OCI-LY3 (cell line): ENCODE measurements at regions not wholly inside any gene's neighbourhood (a gene's known extent, or its start where the extent isn't known, plus 50 kb on each side); places are given as distances from the start of the nearest gene placed in this dataset.

Source experiments
- H2AFZ ChIP-seq: fragments of 200-600, 300-600 bp; shearing (Covaris generic); 2 replicates; pipeline ENCODE4 v1.6.0; 2014; ENCODE audit warnings: antibody characterized with exemption, low read depth, low read length
- H3K27ac ChIP-seq: fragments of 200-600, 300-600 bp; sonication (generic); 2 replicates; pipeline ENCODE4 v1.5.1; 2014; ENCODE audit warnings: mild to moderate bottlenecking, low read length, moderate library complexity, mixed read lengths
- H3K27me3 ChIP-seq: fragments of 200-600, 300-600 bp; sonication (generic); 2 replicates; pipeline ENCODE4 v1.6.1; 2014; ENCODE audit warnings: low read depth, low read length, mixed read lengths
- H3K36me3 ChIP-seq: fragments of 200-600, 300-600 bp; sonication (generic); replicated peaks from 2 replicates; pipeline ENCODE3; 2014; ENCODE audit warnings: low read depth, low read length, mixed read lengths
- H3K4me1 ChIP-seq: fragments of 300-600, 200-600 bp; sonication (generic); 2 replicates; pipeline ENCODE4 v1.6.1; 2014; ENCODE audit warnings: low read length, mixed read lengths
- H3K4me2 ChIP-seq: fragments of 200-600, 300-600 bp; sonication (generic); 2 replicates; pipeline ENCODE4 v1.6.1; 2014; ENCODE audit warnings: low read length, mixed read lengths
- H3K4me3 ChIP-seq: fragments of 300-600, 200-600 bp; sonication (generic); 2 replicates; pipeline ENCODE4 v1.5.1; 2014; ENCODE audit warnings: antibody characterized with exemption, mild to moderate bottlenecking, low read length, moderate library complexity
- H3K79me2 ChIP-seq: fragments of 300-600, 200-600 bp; shearing (Covaris generic); 2 replicates; pipeline ENCODE4 v1.6.1; 2014; ENCODE audit warnings: mild to moderate bottlenecking, low read length, mixed read lengths
- H3K9ac ChIP-seq: fragments of 300-600, 200-600 bp; shearing (Covaris generic); 2 replicates; pipeline ENCODE4 v1.6.0; 2014; ENCODE audit warnings: mild to moderate bottlenecking, low read length, moderate library complexity
- H3K9me3 ChIP-seq: fragments of 200-600, 300-600 bp; shearing (Covaris generic); 2 replicates; pipeline ENCODE4 v1.6.1; 2014; ENCODE audit warnings: low read length, mixed read lengths; ENCODE audit not compliant: insufficient read depth
- H4K20me1 ChIP-seq: fragments of 200-600, 300-600 bp; sonication (generic); 2 replicates; pipeline ENCODE4 v1.6.1; 2016; ENCODE audit warnings: low read length, mixed read lengths; ENCODE audit not compliant: insufficient read depth
- EZH2phosphoT487 ChIP-seq: fragments of 200-600 bp; shearing (Covaris generic); IDR thresholded peaks from 2 replicates; pipeline ENCODE4 v1.6.1; 2018; ENCODE audit warnings: antibody characterized with exemption, mixed run types, low read depth
- TF ChIP-seq, protein P1 (sequence below): fragments of 200-600, 300-600 bp; sonication (generic); IDR thresholded peaks from 2 replicates; pipeline ENCODE4 v1.5.1; 2014; ENCODE audit warnings: antibody characterized with exemption, low read length, low read depth

DNA sequence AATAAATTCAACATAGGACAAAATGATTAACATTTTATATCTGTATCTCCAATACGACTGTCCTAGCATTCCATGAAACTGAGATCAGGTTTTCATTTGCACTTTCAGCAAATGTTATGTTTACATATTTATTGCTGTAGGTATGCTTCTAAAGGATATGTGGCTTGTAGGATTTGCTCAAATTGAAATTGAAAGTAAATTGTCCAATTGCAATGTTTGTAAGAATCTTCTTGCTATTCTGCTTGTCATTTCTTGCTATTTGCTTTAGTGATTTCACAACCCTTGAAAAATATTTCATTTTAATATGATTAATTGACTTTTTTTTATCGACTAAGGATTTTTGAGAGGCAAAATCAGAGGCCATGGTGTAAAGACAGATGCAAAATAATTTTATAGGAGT is 904.2 kb upstream of the RAG2 start:
- Histone ChIP-seq H3K27me3 (peaks cover 62% of the 10 kb centered on the region), H3K4me3 (no peak overlapping the region), H3K36me3 (no peaks in the 10 kb centered on the region), H3K4me1 (peaks cover 27% of the 10 kb centered on the region), H3K27ac (no peak overlapping the region), H3K4me2 (no peak overlapping the region), H3K9me3 (no peaks in the 10 kb centered on the region), H4K20me1 (peaks cover 8% of the 10 kb centered on the region; the same call in 1 of the 2 replicates), H3K9ac (no peak overlapping the region), H3K79me2 (no peaks in the 10 kb centered on the region), H2AFZ (no peak overlapping the region)
- TF ChIP-seq, protein P1, sequence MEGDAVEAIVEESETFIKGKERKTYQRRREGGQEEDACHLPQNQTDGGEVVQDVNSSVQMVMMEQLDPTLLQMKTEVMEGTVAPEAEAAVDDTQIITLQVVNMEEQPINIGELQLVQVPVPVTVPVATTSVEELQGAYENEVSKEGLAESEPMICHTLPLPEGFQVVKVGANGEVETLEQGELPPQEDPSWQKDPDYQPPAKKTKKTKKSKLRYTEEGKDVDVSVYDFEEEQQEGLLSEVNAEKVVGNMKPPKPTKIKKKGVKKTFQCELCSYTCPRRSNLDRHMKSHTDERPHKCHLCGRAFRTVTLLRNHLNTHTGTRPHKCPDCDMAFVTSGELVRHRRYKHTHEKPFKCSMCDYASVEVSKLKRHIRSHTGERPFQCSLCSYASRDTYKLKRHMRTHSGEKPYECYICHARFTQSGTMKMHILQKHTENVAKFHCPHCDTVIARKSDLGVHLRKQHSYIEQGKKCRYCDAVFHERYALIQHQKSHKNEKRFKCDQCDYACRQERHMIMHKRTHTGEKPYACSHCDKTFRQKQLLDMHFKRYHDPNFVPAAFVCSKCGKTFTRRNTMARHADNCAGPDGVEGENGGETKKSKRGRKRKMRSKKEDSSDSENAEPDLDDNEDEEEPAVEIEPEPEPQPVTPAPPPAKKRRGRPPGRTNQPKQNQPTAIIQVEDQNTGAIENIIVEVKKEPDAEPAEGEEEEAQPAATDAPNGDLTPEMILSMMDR, result no peak
- no peak for TF ChIP-seq EZH2phosphoT487

DNA sequence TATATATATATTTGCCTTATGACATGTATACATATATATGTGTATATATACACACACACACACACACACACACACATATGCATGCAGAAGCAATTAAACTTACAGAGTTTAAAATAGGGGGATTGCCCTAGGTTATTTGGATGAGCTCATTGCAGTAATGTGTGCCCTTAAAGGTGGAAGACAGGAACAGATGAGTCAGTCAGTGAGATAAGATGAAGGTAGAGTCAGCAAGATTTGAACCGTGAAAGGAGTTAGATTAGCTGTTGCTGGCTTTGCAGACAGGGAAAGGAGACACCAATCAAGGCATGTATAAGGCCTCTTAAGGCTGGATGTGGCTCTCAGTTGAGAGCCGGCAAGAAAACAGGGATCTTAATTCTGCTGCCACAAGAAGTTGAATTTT is 902.4 kb upstream of the RAG2 start:
- no peak overlapping the region for H2AFZ ChIP-seq
- H3K9ac ChIP-seq, result no peak overlapping the region

DNA sequence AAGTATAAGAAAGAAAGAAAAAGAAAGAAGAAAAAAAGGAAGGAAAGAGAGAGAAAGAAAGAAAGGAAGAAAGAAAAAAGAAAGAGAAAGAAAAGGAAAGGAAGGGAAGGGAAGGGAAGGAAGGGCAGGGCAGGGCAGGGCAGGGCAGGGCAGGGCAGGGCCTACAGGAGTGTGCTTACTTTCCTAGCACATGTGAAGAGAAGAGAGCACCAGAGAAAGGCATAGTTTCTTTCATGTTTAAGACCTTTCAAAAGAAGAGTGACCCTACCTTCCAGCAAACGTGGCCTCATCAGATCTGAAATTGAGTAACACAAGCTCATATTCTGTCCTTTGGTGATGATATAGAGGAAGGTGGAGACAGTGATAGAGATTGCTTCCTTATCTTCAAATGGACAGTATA is 899.3 kb upstream of the RAG2 start:
- Histone ChIP-seq H3K9ac (no peak overlapping the region), H3K36me3 (no peaks in the 10 kb centered on the region), H3K27ac (no peak overlapping the region)

More for the DNA sequence above, 902.4 kb upstream of the RAG2 start:
- Histone ChIP-seq H3K36me3 (no peaks in the 10 kb centered on the region), H3K79me2 (no peaks in the 10 kb centered on the region), H3K27ac (no peak overlapping the region), H4K20me1 (peaks cover 8% of the 10 kb centered on the region; the same call in 1 of the 2 replicates), H3K4me1 (peaks cover 27% of the 10 kb centered on the region), H3K4me2 (no peak overlapping the region), H3K27me3 (peaks cover 44% of the 10 kb centered on the region), H3K4me3 (no peak overlapping the region), H3K9me3 (no peaks in the 10 kb centered on the region)
- no peak for TF ChIP-seq EZH2phosphoT487
- TF ChIP-seq, protein P1, result no peak

DNA sequence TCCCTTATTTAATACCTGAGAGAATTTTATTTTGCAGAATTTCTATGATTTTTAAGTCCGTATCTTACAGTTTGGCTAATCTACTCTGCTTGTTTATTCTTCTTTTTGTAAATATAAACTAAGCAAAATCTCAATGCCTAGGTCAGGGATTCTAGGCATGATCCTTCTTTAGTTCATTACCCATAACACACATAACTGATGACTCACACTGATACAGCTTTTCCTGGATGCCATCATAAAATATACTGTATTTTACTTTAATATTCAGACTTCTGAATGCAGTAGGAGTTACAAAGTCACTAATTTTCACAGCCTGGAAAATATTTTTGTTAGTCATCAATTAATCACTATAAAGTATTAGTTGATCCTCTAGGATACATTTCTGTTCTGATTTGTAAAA is 898.2 kb upstream of the RAG2 start:
- Histone ChIP-seq H2AFZ (no peak overlapping the region), H3K4me3 (no peak overlapping the region), H4K20me1 (no peaks in the 10 kb centered on the region), H3K9ac (no peak overlapping the region), H3K4me1 (no peaks in the 10 kb centered on the region), H3K27ac (no peak overlapping the region), H3K79me2 (no peaks in the 10 kb centered on the region), H3K9me3 (no peaks in the 10 kb centered on the region), H3K4me2 (no peak overlapping the region), H3K36me3 (no peaks in the 10 kb centered on the region), H3K27me3 (peaks cover 12% of the 10 kb centered on the region; the same call in 1 of the 2 replicates)
- no peak for TF ChIP-seq EZH2phosphoT487
- TF ChIP-seq, protein P1, result no peak

More for the DNA sequence above, 899.3 kb upstream of the RAG2 start:
- Histone ChIP-seq H4K20me1 (no peaks in the 10 kb centered on the region), H3K4me1 (peaks cover 2% of the 10 kb centered on the region; the same call in 1 of the 2 replicates), H3K9me3 (no peaks in the 10 kb centered on the region), H3K4me2 (no peak overlapping the region), H3K79me2 (no peaks in the 10 kb centered on the region), H2AFZ (no peak overlapping the region), H3K4me3 (no peak overlapping the region), H3K27me3 (peaks cover 22% of the 10 kb centered on the region)
- TF ChIP-seq, protein P1, result no peak
- no peak for TF ChIP-seq EZH2phosphoT487
